NCI-H524 (cell line): ENCODE measurements at regions not wholly inside any gene's neighbourhood (a gene's known extent, or its start where the extent isn't known, plus 50 kb on each side); places are given as distances from the start of the nearest gene placed in this dataset.

Experiments
- DNase-seq, 2 experiments: peaks; one replicate each; lab custom pipeline; 2025; lab: John Stamatoyannopoulos, UW

DNA sequence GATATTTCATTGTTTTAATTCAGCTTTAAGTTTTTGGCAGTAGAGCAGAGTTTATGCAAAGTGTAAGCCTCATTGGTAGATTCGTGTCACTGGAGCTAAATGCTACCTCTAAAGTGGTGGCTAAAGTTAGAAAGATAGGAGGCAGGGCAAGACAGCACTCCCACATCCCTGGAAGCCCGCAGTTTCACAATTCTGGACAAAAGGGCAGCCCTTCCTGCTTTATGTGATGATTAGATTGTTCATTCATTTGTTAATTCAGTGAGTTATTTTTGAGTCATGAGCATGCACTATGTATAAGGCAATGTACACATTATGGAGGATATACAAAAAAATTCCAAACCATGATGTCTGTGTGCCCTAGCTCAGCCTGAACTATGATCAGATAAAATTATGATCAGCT lies 52.1 kb upstream of the EIF3M start:
- DNase-seq = no peak

DNA sequence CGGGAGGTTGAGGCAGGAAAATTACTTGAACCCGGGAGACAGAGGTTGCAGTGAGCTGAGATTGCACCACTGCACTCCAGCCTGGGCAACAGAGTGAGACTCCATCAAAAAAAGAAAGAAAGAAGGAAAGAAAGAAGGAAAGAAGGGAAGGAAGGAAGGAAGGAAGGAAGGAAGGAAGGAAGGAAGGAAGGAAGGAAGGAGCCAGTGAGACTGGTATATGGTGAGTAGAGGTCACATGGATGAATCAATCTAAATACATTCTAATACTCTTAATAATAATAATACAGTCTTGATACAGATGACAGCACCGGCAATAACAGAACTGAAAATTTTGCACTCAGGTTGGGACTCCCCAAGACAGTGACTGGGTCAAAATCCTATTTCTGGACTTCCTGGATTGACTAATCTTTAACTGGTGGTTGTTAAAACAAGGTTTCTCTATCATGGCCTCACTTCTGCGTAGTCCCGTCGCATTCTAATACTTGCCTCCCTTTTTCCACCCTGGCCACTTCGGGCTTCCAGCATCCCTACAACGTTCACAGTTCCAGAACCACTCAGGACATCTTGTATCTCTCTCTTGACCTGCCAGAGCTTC lies 53.5 kb upstream of the EIF3M start:
- DNase-seq = no peak

DNA sequence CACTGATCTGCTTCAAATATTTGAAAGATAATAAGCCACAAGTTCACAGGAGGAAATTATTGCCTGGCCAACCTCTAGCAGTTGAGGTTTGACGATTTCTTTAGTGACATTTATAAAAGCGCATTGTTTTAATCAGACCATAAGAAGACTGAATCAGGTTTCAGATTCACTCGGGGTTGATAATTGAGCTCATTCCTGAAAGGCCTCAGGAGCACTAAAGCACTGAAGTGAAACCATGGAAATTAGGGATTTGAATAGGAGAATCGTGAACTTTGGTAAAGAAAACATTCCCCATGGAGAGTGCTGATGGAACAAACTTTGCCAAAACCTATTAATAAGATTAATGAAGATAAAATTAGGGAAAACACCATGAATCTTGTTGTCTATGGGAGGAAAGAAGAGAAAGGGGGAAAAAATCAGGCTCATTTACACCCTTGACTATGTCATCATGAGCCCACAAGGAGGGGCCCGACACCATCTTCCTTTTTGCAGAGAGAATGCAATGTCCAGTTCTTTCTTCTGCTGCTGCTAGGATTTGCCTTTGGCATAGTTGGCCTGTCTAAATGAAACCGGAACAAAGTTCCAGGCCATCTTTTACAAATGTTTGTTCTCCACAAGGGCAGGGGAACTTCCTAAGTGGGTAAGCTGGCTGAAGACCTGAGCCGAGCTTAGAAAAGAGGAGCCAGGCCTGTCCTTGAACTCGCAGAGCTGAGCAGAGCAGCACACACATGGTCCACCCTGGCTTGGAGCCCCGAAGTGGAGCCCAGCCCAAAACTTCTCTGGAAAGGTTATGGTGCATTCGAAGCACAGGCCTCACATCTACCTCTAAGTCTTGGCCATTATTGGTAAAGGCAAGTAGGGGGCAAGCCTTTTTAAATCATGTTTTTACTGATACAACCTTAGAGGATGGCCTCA lies 56.1 kb upstream of the EIF3M start:
- no peak for DNase-seq

GRCh38 chr11:32526760-32527159 lies 56.9 kb upstream of the EIF3M start:
- no peak for DNase-seq

GRCh38 chr11:32511926-32512325 lies 71.7 kb upstream of the EIF3M start:
- no peak for DNase-seq

DNA sequence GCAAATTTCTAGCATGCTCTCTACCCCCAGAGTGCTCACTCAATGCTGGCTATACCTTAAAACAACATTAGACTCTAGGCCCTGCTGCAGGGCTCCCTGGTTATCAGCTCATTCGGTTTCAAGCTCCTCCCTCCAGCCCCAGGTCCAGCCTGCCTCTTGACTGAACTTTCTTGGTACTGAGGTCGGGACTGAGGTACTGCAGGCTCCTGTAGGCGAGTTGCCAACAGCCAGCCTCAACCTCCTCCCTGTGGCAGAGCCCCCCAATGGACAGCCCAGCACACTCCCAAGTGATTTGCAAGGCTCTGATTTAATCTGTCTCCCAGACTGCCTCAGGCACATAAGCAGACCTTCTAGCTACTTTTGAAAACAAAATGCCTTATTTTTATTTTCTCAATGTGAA lies 73.6 kb upstream of the EIF3M start:
- no peak for DNase-seq

DNA sequence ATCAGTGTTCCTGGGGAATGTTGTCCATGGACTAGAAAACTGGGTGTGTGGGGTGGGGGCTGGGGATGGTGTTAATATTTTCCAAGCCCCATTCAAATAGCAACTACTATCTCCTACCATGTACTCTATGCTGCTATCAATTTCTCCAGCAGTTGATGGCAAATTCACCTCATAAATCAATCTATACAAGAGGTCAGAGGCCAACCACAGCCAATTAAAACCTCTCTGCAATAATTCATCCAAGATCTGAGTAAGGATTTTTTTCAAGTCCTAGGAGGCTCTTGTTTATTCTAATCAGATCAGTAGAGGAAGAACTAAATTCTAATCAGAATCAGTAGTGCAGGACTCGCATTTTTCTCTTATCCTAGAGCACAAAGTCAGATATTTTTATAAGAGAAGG lies 73.4 kb upstream of the WT1 start:
- no peak for DNase-seq

- DNase-seq = peak in 1 of 2 experiments; percentile 12
Observed at GRCh38 chr11:32500001-32500400, 64.7 kb upstream of the WT1 start.

DNA sequence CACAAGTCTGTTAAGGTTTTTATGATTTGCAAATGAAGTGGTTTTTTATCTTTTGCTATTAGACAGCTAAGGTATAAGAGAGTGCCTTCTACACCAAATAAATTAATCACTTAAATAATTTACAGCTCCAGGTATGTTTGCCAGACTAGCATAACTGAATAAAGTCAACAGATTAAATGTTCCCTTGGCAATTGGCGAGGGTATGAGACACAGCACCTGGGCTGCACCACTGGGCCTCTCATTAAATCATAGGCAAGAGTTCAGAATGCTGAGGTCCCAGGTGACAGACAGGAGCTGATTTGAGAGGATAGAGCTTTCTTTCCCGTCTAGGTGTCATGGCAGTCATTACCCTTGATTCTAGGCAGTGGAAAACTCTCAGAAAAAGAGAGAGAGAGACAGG lies 62.6 kb upstream of the WT1 start:
- no peak for DNase-seq

DNA sequence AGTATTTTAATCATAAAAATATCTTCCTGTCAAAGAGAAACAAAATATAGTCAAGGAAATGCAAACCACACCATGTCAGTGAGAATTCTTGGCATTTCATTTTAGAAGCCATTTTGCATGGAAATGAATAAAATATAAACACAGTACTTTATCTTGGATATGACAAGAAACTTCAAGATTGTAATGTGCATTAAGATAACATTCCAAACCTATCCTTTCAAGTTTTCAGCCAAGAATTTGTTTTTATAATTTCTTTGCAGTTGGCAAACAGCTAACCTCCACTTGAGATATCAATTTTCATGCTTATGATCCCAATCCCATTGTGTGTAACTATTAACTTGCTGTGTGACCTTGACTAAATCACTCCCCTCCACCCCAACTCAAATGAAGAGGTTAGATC lies 59.3 kb upstream of the WT1 start:
- DNase-seq = no peak

DNA sequence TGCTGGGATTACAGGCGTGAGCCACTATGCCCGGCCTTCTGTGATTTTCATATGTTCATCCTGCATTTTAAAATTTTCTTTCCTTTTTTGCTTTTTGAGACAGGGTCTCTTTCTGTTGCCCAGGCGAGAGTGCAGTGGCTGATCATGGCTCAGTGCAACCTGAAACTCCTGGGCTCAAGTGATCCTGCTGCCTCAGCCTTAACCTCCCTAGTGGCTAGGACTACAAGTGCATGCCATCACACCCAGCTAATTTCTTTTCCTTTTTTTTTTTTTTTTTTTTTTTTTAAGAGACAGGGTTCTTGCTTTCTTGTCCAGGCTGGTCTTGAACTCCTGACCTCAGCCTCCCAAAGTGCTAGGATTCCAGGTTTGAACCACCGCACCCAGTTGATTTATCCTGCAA lies 54.1 kb upstream of the WT1 start:
- no peak for DNase-seq

DNA sequence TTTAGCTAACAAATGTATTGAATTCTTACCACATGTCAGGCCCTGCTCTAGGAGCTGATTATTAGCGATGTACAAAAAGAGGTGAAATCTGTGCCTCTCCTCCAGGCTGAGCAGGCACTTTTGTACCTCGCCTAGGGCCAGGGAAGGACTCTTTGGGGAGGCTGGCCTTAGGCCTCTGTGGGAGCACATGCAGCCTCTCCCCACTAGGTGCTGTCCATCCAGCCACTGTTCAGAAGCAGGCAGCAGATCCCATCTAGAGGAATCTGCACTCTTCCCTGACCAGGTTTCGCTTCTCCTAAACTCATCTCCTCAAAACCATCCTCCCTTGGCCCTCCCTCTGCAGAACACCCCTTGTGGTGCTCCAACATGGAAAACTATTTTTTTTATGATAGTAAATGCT lies 51.9 kb upstream of the WT1 start:
- DNase-seq = no peak

- DNase-seq = no peak
Observed at GRCh38 chr11:32485733-32486132, 50.4 kb upstream of the WT1 start.
